A673 (cell line): ENCODE measurements at regions not wholly inside any gene's neighbourhood (a gene's known extent, or its start where the extent isn't known, plus 50 kb on each side); places are given as distances from the start of the nearest gene placed in this dataset.

Experiments used
- BruUV-seq: library from RNA; stranded (reverse); fragments of 400-500 nt; replicated peaks from 2 replicates; lab custom pipeline; 2021; lab: Mats Ljungman, UMichigan
- CTCF ChIA-PET: fragments of 300-600 bp; sonication (Branson Sonifier 250); formaldehyde crosslinking; loops from one replicate; lab custom pipeline; 2022; ENCODE audit warnings: antibody characterized with exemption; lab: Charles Lee
- POLR2A ChIA-PET: fragments of 300-600 bp; sonication (Branson Sonifier 250); formaldehyde crosslinking; loops from one replicate; lab custom pipeline; 2022; ENCODE audit warnings: antibody characterized with exemption; ENCODE audit not compliant: low non-redundant PET; lab: Charles Lee
- DNase-seq: peaks from one replicate; pipeline ENCODE4 v3.0.0-alpha.2; 2015; ENCODE audit warnings: low spot score
- H3K27ac ChIP-seq: fragments of 200-600 bp; sonication (generic); 2 replicates; pipeline ENCODE4 v1.5.1; 2016; ENCODE audit warnings: mixed run types, low read depth, mild to moderate bottlenecking, mixed read lengths, antibody characterized with exemption, low read length; ENCODE audit not compliant: poor library complexity, severe bottlenecking
- H3K27me3 ChIP-seq: fragments of 200-600 bp; sonication (generic); replicated peaks from 2 replicates; pipeline ENCODE4 v1.6.1; 2017; ENCODE audit warnings: mixed run types, low read depth, mild to moderate bottlenecking, mixed read lengths, antibody characterized with exemption, low read length; ENCODE audit not compliant: insufficient read depth, poor library complexity
- H3K36me3 ChIP-seq: fragments of 200-600 bp; sonication (generic); 2 replicates; pipeline ENCODE4 v1.6.1; 2016; ENCODE audit warnings: mixed run types, mild to moderate bottlenecking, mixed read lengths, antibody characterized with exemption, low read length; ENCODE audit not compliant: insufficient read depth, poor library complexity, severe bottlenecking
- H3K4me1 ChIP-seq: fragments of 200-600 bp; sonication (generic); 2 replicates; pipeline ENCODE4 v1.6.1; 2017; ENCODE audit warnings: mixed run types, mild to moderate bottlenecking, mixed read lengths, antibody characterized with exemption, low read length; ENCODE audit not compliant: insufficient read depth, poor library complexity, severe bottlenecking
- H3K4me3 ChIP-seq: fragments of 200-600 bp; sonication (generic); 2 replicates; pipeline ENCODE4 v1.5.1; 2016; ENCODE audit warnings: low read depth, mixed run types, mild to moderate bottlenecking, mixed read lengths, low read length; ENCODE audit not compliant: poor library complexity, severe bottlenecking
- H3K9me3 ChIP-seq: fragments of 200-600 bp; sonication (generic); 2 replicates; pipeline ENCODE4 v1.6.1; 2016; ENCODE audit warnings: mixed run types, low read depth, mild to moderate bottlenecking, mixed read lengths, antibody characterized with exemption, low read length; ENCODE audit not compliant: poor library complexity, severe bottlenecking
- CTCF ChIP-seq: fragments of 300-800, 200-600 bp; sonication (generic); conservative IDR thresholded peaks from 2 replicates; pipeline ENCODE4 v1.5.1; 2017; ENCODE audit warnings: low read depth, mild to moderate bottlenecking, antibody characterized with exemption, low read length, moderate library complexity, mixed read lengths
- EZH2 ChIP-seq: fragments of 200-600 bp; sonication (generic); IDR thresholded peaks from 2 replicates; pipeline ENCODE4 v1.6.1; 2017; ENCODE audit warnings: borderline replicate concordance, low read depth, mild to moderate bottlenecking, mixed read lengths, antibody characterized with exemption, low read length; ENCODE audit not compliant: poor library complexity, severe bottlenecking
- intact Hi-C: fragments of 100-400 bp; cut with micrococcal nuclease; formaldehyde crosslinking; loops from one replicate; pipeline ENCODE4 v1.10.0; 2022; ENCODE audit not compliant: unreplicated experiment

GRCh38 chr15:98504998-98505397 is 143.3 kb upstream of the IGF1R start:
- no peak for DNase-seq
- POLR2A ChIA-PET = no interaction called here
- Histone ChIP-seq H3K4me3 (no peak overlapping the region), H3K4me1 (no peaks in the 10 kb centered on the region), H3K27ac (no peak overlapping the region), H3K27me3 (peaks cover 8% of the 10 kb centered on the region), H3K9me3 (no peaks in the 10 kb centered on the region), H3K36me3 (no peaks in the 10 kb centered on the region)
- no TSS peak for BruUV-seq
- intact Hi-C loops = no loop called here
- CTCF ChIA-PET = no interaction called here
- TF ChIP-seq CTCF = no peak
- TF ChIP-seq EZH2 = no peak

DNA sequence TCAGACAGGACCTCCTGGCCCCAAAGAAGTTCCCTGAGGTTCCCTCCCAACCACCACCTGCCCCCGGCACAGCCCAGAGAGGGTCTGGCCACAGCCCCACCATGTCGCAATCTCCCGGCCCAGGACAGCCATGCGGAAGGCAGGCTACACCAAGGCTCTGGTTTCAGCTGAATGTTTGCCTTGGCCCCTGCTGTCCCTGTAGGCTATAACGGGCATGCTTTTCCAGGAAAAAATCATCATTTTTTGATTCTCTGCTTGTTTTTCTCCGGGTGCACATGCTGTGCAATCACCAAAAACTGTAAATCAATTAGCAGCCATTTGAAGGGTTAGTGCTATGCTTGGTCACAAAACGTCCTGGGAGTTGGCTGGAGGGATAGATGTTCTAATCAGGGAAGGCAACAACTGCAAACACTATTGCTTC is 142.7 kb upstream of the IGF1R start:
- Histone ChIP-seq H3K4me3 (no peak overlapping the region), H3K4me1 (no peaks in the 10 kb centered on the region), H3K27ac (no peak overlapping the region), H3K36me3 (no peaks in the 10 kb centered on the region), H3K27me3 (peaks cover 8% of the 10 kb centered on the region), H3K9me3 (no peaks in the 10 kb centered on the region)
- BruUV-seq = no TSS peak
- CTCF ChIA-PET = no interaction called here
- POLR2A ChIA-PET = no interaction called here
- intact Hi-C loops = no loop called here
- DNase-seq = no peak
- TF ChIP-seq CTCF (no peak), EZH2 (no peak)

DNA sequence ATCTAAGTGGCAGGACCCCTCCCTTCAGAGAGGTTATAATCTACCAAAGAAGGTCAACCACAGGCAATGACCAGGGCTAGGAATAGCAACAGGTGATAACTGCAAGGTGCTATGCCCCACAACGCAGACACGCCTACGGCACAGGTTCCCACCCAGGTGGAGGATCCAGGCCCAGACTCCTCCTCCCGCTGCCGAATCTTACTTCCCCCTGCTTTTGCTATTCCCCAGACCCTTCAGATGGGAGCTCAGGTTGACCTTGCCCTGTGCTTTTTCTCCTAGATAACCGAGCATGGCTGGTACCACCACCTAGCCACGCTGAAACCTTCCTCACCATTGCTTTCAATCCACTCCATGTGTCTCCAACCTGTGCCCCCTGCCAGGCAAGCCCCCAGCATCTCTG is 142.2 kb upstream of the IGF1R start:
- Histone ChIP-seq H3K27me3 (peaks cover 8% of the 10 kb centered on the region), H3K4me3 (no peak overlapping the region), H3K36me3 (no peaks in the 10 kb centered on the region), H3K9me3 (no peaks in the 10 kb centered on the region), H3K27ac (no peak overlapping the region), H3K4me1 (no peaks in the 10 kb centered on the region)
- DNase-seq = no peak
- CTCF ChIA-PET = no interaction called here
- intact Hi-C loops = no loop called here
- TF ChIP-seq CTCF (no peak), EZH2 (no peak)
- no TSS peak for BruUV-seq
- POLR2A ChIA-PET = no interaction called here
